ENCODE measurements at regions not wholly inside any gene's neighbourhood (a gene's known extent, or its start where the extent isn't known, plus 50 kb on each side); places are given as distances from the start of the nearest gene placed in this dataset.

GRCh38 chr5:28014779-28015178 lies 976.4 kb upstream of the CDH9 start:
- no peaks in the 10 kb centered on the region for H3K27me3 Mint-ChIP-seq
- H3K9me3 Mint-ChIP-seq: peaks cover 0 to 62% (median 35%) of the 10 kb centered on the region in 8 donors
- peaks cover 0 to 5% of the 10 kb centered on the region in 2 donors for H3K9me3 ChIP-seq (ENCODE audit: control insufficient read depth in 1 of 2, low read length in 2 of 2)
- no peak overlapping the region for H3K4me3 ChIP-seq (ENCODE audit: low read length in 2 of 2)
- H3K36me3 Mint-ChIP-seq: no peaks in the 10 kb centered on the region
- H3K27ac ChIP-seq (ENCODE audit: low read depth, low read length): no peak overlapping the region
- ChIA-PET CTCF (ENCODE audit: partially characterized antibody) (no interaction called here), POLR2A (ENCODE audit: partially characterized antibody) (no interaction called here)
- H3K27ac Mint-ChIP-seq: no peak overlapping the region
- no peaks in the 10 kb centered on the region for H3K36me3 ChIP-seq (ENCODE audit: insufficient read depth, low read length)
- no peak overlapping the region for H3K4me3 Mint-ChIP-seq
- no peaks in the 10 kb centered on the region for H3K27me3 ChIP-seq (ENCODE audit: insufficient read depth, low read length)
- no peaks in the 10 kb centered on the region for H3K4me1 ChIP-seq (ENCODE audit: insufficient read depth, low read length)
- intact Hi-C loops (cut with micrococcal nuclease): no loop called here
- H3K4me1 Mint-ChIP-seq: no peaks in the 10 kb centered on the region
- no peak for DNase-seq

GRCh38 chr5:28012538-28012937 lies 974.2 kb upstream of the CDH9 start:
- no peak overlapping the region for H3K27ac ChIP-seq (ENCODE audit: low read depth, low read length)
- no peak for DNase-seq
- ChIA-PET CTCF (ENCODE audit: partially characterized antibody) (no interaction called here), POLR2A (ENCODE audit: partially characterized antibody) (no interaction called here)
- H3K9me3 Mint-ChIP-seq: peaks cover 0 to 62% (median 40%) of the 10 kb centered on the region in 8 donors
- no peaks in the 10 kb centered on the region for H3K4me1 Mint-ChIP-seq
- H3K27me3 ChIP-seq (ENCODE audit: insufficient read depth, low read length): no peaks in the 10 kb centered on the region
- H3K36me3 ChIP-seq (ENCODE audit: insufficient read depth, low read length): no peaks in the 10 kb centered on the region
- no peaks in the 10 kb centered on the region for H3K4me1 ChIP-seq (ENCODE audit: insufficient read depth, low read length)
- no peak overlapping the region for H3K27ac Mint-ChIP-seq
- no peaks in the 10 kb centered on the region for H3K36me3 Mint-ChIP-seq
- intact Hi-C loops (cut with micrococcal nuclease): no loop called here
- no peak overlapping the region for H3K4me3 ChIP-seq (ENCODE audit: low read length in 2 of 2)
- peaks cover 0 to 5% of the 10 kb centered on the region in 2 donors for H3K9me3 ChIP-seq (ENCODE audit: control insufficient read depth in 1 of 2, low read length in 2 of 2)
- no peaks in the 10 kb centered on the region for H3K27me3 Mint-ChIP-seq
- no peak overlapping the region for H3K4me3 Mint-ChIP-seq

- ChIA-PET POLR2A (ENCODE audit: partially characterized antibody) (no interaction called here), CTCF (ENCODE audit: partially characterized antibody) (no interaction called here)
- Mint-ChIP-seq H3K27ac (no peak overlapping the region), H3K9me3 (peaks cover 2 to 59% (median 31%) of the 10 kb centered on the region in 8 donors), H3K4me3 (no peak overlapping the region), H3K36me3 (no peaks in the 10 kb centered on the region), H3K4me1 (no peaks in the 10 kb centered on the region), H3K27me3 (no peaks in the 10 kb centered on the region)
- Histone ChIP-seq H3K4me3 (ENCODE audit: low read length in 2 of 2) (no peak overlapping the region), H3K27me3 (ENCODE audit: insufficient read depth, low read length) (no peaks in the 10 kb centered on the region), H3K36me3 (ENCODE audit: insufficient read depth, low read length) (no peaks in the 10 kb centered on the region), H3K4me1 (ENCODE audit: insufficient read depth, low read length) (no peaks in the 10 kb centered on the region), H3K9me3 (ENCODE audit: control insufficient read depth in 1 of 2, low read length in 2 of 2) (peaks cover 0 to 5% of the 10 kb centered on the region in 2 donors), H3K27ac (ENCODE audit: low read depth, low read length) (no peak overlapping the region)
- no peak for DNase-seq
- intact Hi-C loops (cut with micrococcal nuclease): no loop called here
Measured at GRCh38 chr5:28009576-28009975, 971.2 kb upstream of the CDH9 start.

GRCh38 chr5:27996665-27997064 lies 958.3 kb upstream of the CDH9 start:
- no peak overlapping the region for H3K4me3 ChIP-seq (ENCODE audit: low read length in 2 of 2)
- ChIA-PET POLR2A (ENCODE audit: partially characterized antibody) (no interaction called here), CTCF (ENCODE audit: partially characterized antibody) (no interaction called here)
- peaks cover 0 to 3% of the 10 kb centered on the region in 2 donors for H3K9me3 ChIP-seq (ENCODE audit: control insufficient read depth in 1 of 2, low read length in 2 of 2)
- no peak overlapping the region for H3K27ac Mint-ChIP-seq
- H3K4me1 Mint-ChIP-seq: no peaks in the 10 kb centered on the region
- H3K27me3 ChIP-seq (ENCODE audit: insufficient read depth, low read length): no peaks in the 10 kb centered on the region
- DNase-seq: no peak
- intact Hi-C loops (cut with micrococcal nuclease): no loop called here
- no peak overlapping the region for H3K27ac ChIP-seq (ENCODE audit: low read depth, low read length)
- H3K27me3 Mint-ChIP-seq: no peaks in the 10 kb centered on the region
- peaks cover 4 to 24% (median 16%) of the 10 kb centered on the region in 8 donors for H3K9me3 Mint-ChIP-seq
- no peak overlapping the region for H3K4me3 Mint-ChIP-seq
- H3K36me3 Mint-ChIP-seq: no peaks in the 10 kb centered on the region
- no peaks in the 10 kb centered on the region for H3K4me1 ChIP-seq (ENCODE audit: insufficient read depth, low read length)
- no peaks in the 10 kb centered on the region for H3K36me3 ChIP-seq (ENCODE audit: insufficient read depth, low read length)

- ChIA-PET POLR2A (ENCODE audit: partially characterized antibody) (no interaction called here), CTCF (ENCODE audit: partially characterized antibody) (no interaction called here)
- Histone ChIP-seq H3K27ac (ENCODE audit: low read depth, low read length) (no peak overlapping the region), H3K27me3 (ENCODE audit: insufficient read depth, low read length) (no peaks in the 10 kb centered on the region), H3K4me1 (ENCODE audit: insufficient read depth, low read length) (no peaks in the 10 kb centered on the region), H3K36me3 (ENCODE audit: insufficient read depth, low read length) (no peaks in the 10 kb centered on the region), H3K4me3 (ENCODE audit: low read length in 2 of 2) (no peak overlapping the region), H3K9me3 (ENCODE audit: control insufficient read depth in 1 of 2, low read length in 2 of 2) (peaks cover 0 to 3% of the 10 kb centered on the region in 2 donors)
- H3K4me3 Mint-ChIP-seq: no peak overlapping the region
- DNase-seq: no peak
- H3K4me1 Mint-ChIP-seq: no peaks in the 10 kb centered on the region
- peaks cover 4 to 24% (median 16%) of the 10 kb centered on the region in 8 donors for H3K9me3 Mint-ChIP-seq
- intact Hi-C loops (cut with micrococcal nuclease): no loop called here
- H3K27ac Mint-ChIP-seq: no peak overlapping the region
- no peaks in the 10 kb centered on the region for H3K27me3 Mint-ChIP-seq
- H3K36me3 Mint-ChIP-seq: no peaks in the 10 kb centered on the region
Measured at GRCh38 chr5:27995867-27996266, 957.5 kb upstream of the CDH9 start.

GRCh38 chr5:27978322-27978721 lies 939.9 kb upstream of the CDH9 start:
- no peak overlapping the region for H3K27ac ChIP-seq (ENCODE audit: low read depth, low read length)
- Mint-ChIP-seq H3K4me1 (no peaks in the 10 kb centered on the region), H3K9me3 (peaks cover 4 to 31% (median 13%) of the 10 kb centered on the region in 8 donors), H3K36me3 (no peaks in the 10 kb centered on the region), H3K27ac (no peak overlapping the region), H3K4me3 (no peak overlapping the region), H3K27me3 (no peaks in the 10 kb centered on the region)
- no peaks in the 10 kb centered on the region for H3K27me3 ChIP-seq (ENCODE audit: insufficient read depth, low read length)
- H3K9me3 ChIP-seq (ENCODE audit: control insufficient read depth in 1 of 2, low read length in 2 of 2): no peaks in the 10 kb centered on the region
- ChIA-PET CTCF (ENCODE audit: partially characterized antibody) (no interaction called here), POLR2A (ENCODE audit: partially characterized antibody) (no interaction called here)
- no peak overlapping the region for H3K4me3 ChIP-seq (ENCODE audit: low read length in 2 of 2)
- H3K36me3 ChIP-seq (ENCODE audit: insufficient read depth, low read length): no peaks in the 10 kb centered on the region
- intact Hi-C loops (cut with micrococcal nuclease): no loop called here
- H3K4me1 ChIP-seq (ENCODE audit: insufficient read depth, low read length): no peaks in the 10 kb centered on the region
- DNase-seq: no peak

DNA sequence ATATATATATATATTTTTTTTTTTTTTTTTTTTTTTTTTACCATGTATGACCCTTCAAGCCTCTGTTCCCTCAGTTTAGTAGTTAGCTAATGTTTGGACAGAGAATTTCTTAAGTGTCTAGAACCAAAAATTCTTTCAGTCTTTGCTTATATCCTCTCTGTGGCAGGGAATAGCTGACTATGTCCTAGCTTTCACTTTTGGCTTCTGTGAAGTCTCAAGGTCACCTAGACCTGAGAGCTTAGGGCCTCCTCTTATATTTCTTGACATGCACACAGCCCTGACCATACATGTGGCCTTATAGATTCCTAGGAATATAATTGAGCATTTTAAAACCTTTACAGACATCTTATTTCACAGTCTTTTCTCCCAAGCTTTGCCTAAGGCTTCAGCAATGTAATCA lies 930.8 kb upstream of the CDH9 start:
- POLR2A ChIA-PET (ENCODE audit: partially characterized antibody): no interaction called here

More for the DNA sequence above, 930.8 kb upstream of the CDH9 start:
- Mint-ChIP-seq H3K27me3 (no peaks in the 10 kb centered on the region), H3K9me3 (peaks cover 0 to 27% (median 14%) of the 10 kb centered on the region in 8 donors), H3K4me1 (no peaks in the 10 kb centered on the region), H3K4me3 (no peak overlapping the region), H3K27ac (no peak overlapping the region), H3K36me3 (no peaks in the 10 kb centered on the region)
- no peak for DNase-seq
- no peak overlapping the region for H3K27ac ChIP-seq (ENCODE audit: low read depth, low read length)
- H3K4me3 ChIP-seq (ENCODE audit: low read length in 2 of 2): no peak overlapping the region
- H3K9me3 ChIP-seq (ENCODE audit: control insufficient read depth in 1 of 2, low read length in 2 of 2): no peaks in the 10 kb centered on the region
- CTCF ChIA-PET (ENCODE audit: partially characterized antibody): no interaction called here
- no peaks in the 10 kb centered on the region for H3K4me1 ChIP-seq (ENCODE audit: insufficient read depth, low read length)
- intact Hi-C loops (cut with micrococcal nuclease): no loop called here
- H3K27me3 ChIP-seq (ENCODE audit: insufficient read depth, low read length): no peaks in the 10 kb centered on the region
- H3K36me3 ChIP-seq (ENCODE audit: insufficient read depth, low read length): no peaks in the 10 kb centered on the region

Measured in CD4-positive, alpha-beta memory T cell (primary cell).